ENCODE measurements at regions not wholly inside any gene's neighbourhood (a gene's known extent, or its start where the extent isn't known, plus 50 kb on each side); places are given as distances from the start of the nearest gene placed in this dataset.

GRCh38 chr10:4004990-4005389, 220.0 kb upstream of the KLF6 start:
- no peak overlapping the region for H3K4me3 ChIP-seq (ENCODE audit: low read length)
- no peak overlapping the region for H3K27ac ChIP-seq (ENCODE audit: low read length)
- DNase-seq (no peak), ATAC-seq (no peak)
- no peaks in the 10 kb centered on the region for H3K36me3 Mint-ChIP-seq
- no peak overlapping the region for H3K27ac Mint-ChIP-seq
- TF ChIP-seq CTCF (IDR thresholded peaks at IDR 0.05): no peak
- no peaks in the 10 kb centered on the region for H3K36me3 ChIP-seq (ENCODE audit: control insufficient read depth, insufficient read depth, low read length)
- no peak overlapping the region for H3K4me3 Mint-ChIP-seq
- intact Hi-C loops (cut with micrococcal nuclease): no loop called here
- H3K27me3 Mint-ChIP-seq (ENCODE audit: low read depth in 2 of 2): peaks cover 2 to 6% of the 10 kb centered on the region in 2 donors
- no peaks in the 10 kb centered on the region for H3K4me1 ChIP-seq (ENCODE audit: control insufficient read depth, insufficient read depth, low read length)
- H3K4me1 Mint-ChIP-seq: no peaks in the 10 kb centered on the region
- no peaks in the 10 kb centered on the region for H3K27me3 ChIP-seq (ENCODE audit: control insufficient read depth, insufficient read depth, low read length)
- H3K9me3 Mint-ChIP-seq: peaks cover 0 to 5% of the 10 kb centered on the region in 2 donors
- H3K9me3 ChIP-seq (ENCODE audit: control insufficient read depth, insufficient read depth, low read length): no peaks in the 10 kb centered on the region
- WGBS (ENCODE audit: insufficient coverage): 94% methylated on average over 8 of the region's 8 CpGs

GRCh38 chr10:4004144-4004543, 219.1 kb upstream of the KLF6 start:
- Histone ChIP-seq H3K27me3 (ENCODE audit: control insufficient read depth, insufficient read depth, low read length) (no peaks in the 10 kb centered on the region), H3K4me1 (ENCODE audit: control insufficient read depth, insufficient read depth, low read length) (no peaks in the 10 kb centered on the region), H3K4me3 (ENCODE audit: low read length) (no peak overlapping the region), H3K36me3 (ENCODE audit: control insufficient read depth, insufficient read depth, low read length) (no peaks in the 10 kb centered on the region), H3K27ac (ENCODE audit: low read length) (no peak overlapping the region), H3K9me3 (ENCODE audit: control insufficient read depth, insufficient read depth, low read length) (no peaks in the 10 kb centered on the region)
- WGBS (ENCODE audit: insufficient coverage): 91% methylated on average over 5 of the region's 5 CpGs
- TF ChIP-seq CTCF (IDR thresholded peaks at IDR 0.05): no peak
- Mint-ChIP-seq H3K27ac (no peak overlapping the region), H3K4me1 (no peaks in the 10 kb centered on the region), H3K27me3 (ENCODE audit: low read depth in 2 of 2) (peaks cover 2 to 6% of the 10 kb centered on the region in 2 donors), H3K9me3 (peaks cover 0 to 6% of the 10 kb centered on the region in 2 donors), H3K4me3 (no peak overlapping the region), H3K36me3 (no peaks in the 10 kb centered on the region)
- intact Hi-C loops (cut with micrococcal nuclease): no loop called here
- ATAC-seq (no peak), DNase-seq (no peak)

DNA sequence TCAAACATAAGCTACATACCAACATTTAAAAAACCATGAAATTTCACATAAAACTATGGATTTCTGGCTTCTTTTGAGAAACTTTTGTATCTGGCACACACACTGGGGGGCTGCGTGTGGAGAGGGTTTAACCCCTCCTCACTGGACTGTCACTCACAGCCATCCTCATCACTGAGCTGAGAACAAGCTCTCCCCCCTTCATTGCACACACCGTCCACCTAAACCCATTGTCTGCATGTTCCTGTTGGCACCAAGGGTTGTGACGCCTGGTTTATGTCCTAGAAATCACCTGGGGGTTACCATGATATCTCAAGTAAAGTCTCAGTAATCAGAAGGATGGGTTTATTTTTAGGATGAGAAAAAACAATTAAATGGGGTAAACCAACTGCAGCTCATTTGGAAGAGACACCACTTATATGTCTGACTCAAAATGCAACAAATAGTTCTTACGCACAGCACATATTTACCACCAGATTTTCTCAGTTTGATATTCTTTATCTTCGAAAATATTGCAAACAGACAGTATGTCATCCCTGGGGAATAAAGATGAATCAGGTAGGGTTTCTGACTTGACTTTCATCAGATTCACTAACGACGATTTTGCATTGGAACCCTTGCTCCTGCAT, 218.5 kb upstream of the KLF6 start:
- no peaks in the 10 kb centered on the region for H3K27me3 ChIP-seq (ENCODE audit: control insufficient read depth, insufficient read depth, low read length)
- no peaks in the 10 kb centered on the region for H3K4me1 ChIP-seq (ENCODE audit: control insufficient read depth, insufficient read depth, low read length)
- intact Hi-C loops (cut with micrococcal nuclease): no loop called here
- no peak overlapping the region for H3K4me3 Mint-ChIP-seq
- no peaks in the 10 kb centered on the region for H3K36me3 Mint-ChIP-seq
- H3K4me1 Mint-ChIP-seq: no peaks in the 10 kb centered on the region
- no peak for TF ChIP-seq CTCF (IDR thresholded peaks at IDR 0.05)
- no peaks in the 10 kb centered on the region for H3K9me3 ChIP-seq (ENCODE audit: control insufficient read depth, insufficient read depth, low read length)
- H3K27ac Mint-ChIP-seq: no peak overlapping the region
- no peak overlapping the region for H3K27ac ChIP-seq (ENCODE audit: low read length)
- H3K4me3 ChIP-seq (ENCODE audit: low read length): no peak overlapping the region
- peaks cover 2 to 6% of the 10 kb centered on the region in 2 donors for H3K27me3 Mint-ChIP-seq (ENCODE audit: low read depth in 2 of 2)
- ATAC-seq (no peak), DNase-seq (no peak)
- WGBS (ENCODE audit: insufficient coverage): 88% methylated on average over 7 of the region's 7 CpGs
- peaks cover 0 to 6% of the 10 kb centered on the region in 2 donors for H3K9me3 Mint-ChIP-seq
- no peaks in the 10 kb centered on the region for H3K36me3 ChIP-seq (ENCODE audit: control insufficient read depth, insufficient read depth, low read length)

DNA sequence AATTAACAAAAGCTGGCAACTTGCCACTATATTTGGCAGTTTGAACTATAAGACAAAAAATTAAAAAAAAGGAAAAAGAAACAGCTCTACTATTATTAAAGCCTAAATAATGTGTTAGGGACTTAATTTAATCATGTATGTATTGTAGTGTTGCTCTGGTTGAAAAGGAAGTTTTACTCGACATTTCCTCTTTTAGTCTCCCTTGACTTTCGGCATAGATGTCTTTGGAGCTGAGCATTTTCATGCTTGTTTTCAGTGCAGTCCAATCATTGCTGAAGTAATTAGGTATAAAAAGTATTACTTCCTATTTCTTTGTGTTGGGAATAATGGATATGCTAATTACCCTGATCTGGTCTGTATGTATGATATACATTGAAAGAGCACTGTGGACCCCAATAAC, 216.8 kb upstream of the KLF6 start:
- H3K36me3 Mint-ChIP-seq: no peaks in the 10 kb centered on the region
- H3K27me3 Mint-ChIP-seq (ENCODE audit: low read depth in 2 of 2): peaks cover 0 to 6% of the 10 kb centered on the region in 2 donors
- Histone ChIP-seq H3K4me1 (ENCODE audit: control insufficient read depth, insufficient read depth, low read length) (no peaks in the 10 kb centered on the region), H3K9me3 (ENCODE audit: control insufficient read depth, insufficient read depth, low read length) (no peaks in the 10 kb centered on the region), H3K27me3 (ENCODE audit: control insufficient read depth, insufficient read depth, low read length) (no peaks in the 10 kb centered on the region), H3K27ac (ENCODE audit: low read length) (no peak overlapping the region), H3K36me3 (ENCODE audit: control insufficient read depth, insufficient read depth, low read length) (no peaks in the 10 kb centered on the region), H3K4me3 (ENCODE audit: low read length) (no peak overlapping the region)
- TF ChIP-seq CTCF (IDR thresholded peaks at IDR 0.05): no peak
- intact Hi-C loops (cut with micrococcal nuclease): no loop called here
- WGBS (ENCODE audit: insufficient coverage): 94% methylated on average over 2 of the region's 2 CpGs
- no peaks in the 10 kb centered on the region for H3K4me1 Mint-ChIP-seq
- H3K9me3 Mint-ChIP-seq: peaks cover 0 to 6% of the 10 kb centered on the region in 2 donors
- DNase-seq (no peak), ATAC-seq (no peak)
- H3K4me3 Mint-ChIP-seq: no peak overlapping the region
- H3K27ac Mint-ChIP-seq: no peak overlapping the region

All from natural killer cell (primary cell).